HEK293 (cell line): ENCODE measurements at regions not wholly inside any gene's neighbourhood (a gene's known extent, or its start where the extent isn't known, plus 50 kb on each side); places are given as distances from the start of the nearest gene placed in this dataset.

ENCODE experiments used
- CTCF ChIA-PET: fragments of 350-600 bp; formaldehyde crosslinking; extraction: SDS; loops from one replicate; lab custom pipeline; 2021; ENCODE audit warnings: antibody characterized with exemption; lab: Yijun Ruan, JAX
- POLR2A ChIA-PET: fragments of 300-600 bp; formaldehyde crosslinking; extraction: SDS; loops from one replicate; lab custom pipeline; 2020; ENCODE audit warnings: antibody characterized with exemption, inconsistent platforms; lab: Yijun Ruan, JAX
- H3K27ac ChIP-seq: fragments of 200-500 bp; sonication (Bioruptor generic); 2 replicates; pipeline ENCODE4 v1.5.1; 2014; ENCODE audit warnings: low read depth, low read length, control low read depth, inconsistent platforms; ENCODE audit errors: extremely low read depth
- H3K36me3 ChIP-seq, 2 experiments: fragments of 200-500 bp in 1 of 2; sonication (Bioruptor generic) in 1 of 2; 1 replicate in 1 of 2; 2 replicates in 1 of 2; pipeline ENCODE4 v1.5.1; 2014 to 2017; ENCODE audit warnings: inconsistent platforms in 2 of 2, low read length in 2 of 2; ENCODE audit not compliant: control insufficient read depth in 2 of 2, insufficient read depth in 1 of 2
- H3K4me1 ChIP-seq: fragments of 200-500 bp; sonication (Bioruptor generic); 2 replicates; pipeline ENCODE4 v1.5.1; 2014; ENCODE audit warnings: mild to moderate bottlenecking, low read length, inconsistent platforms; ENCODE audit not compliant: control insufficient read depth, insufficient read depth
- H3K4me3 ChIP-seq: 2 replicates; pipeline ENCODE4 v1.5.1; 2011; ENCODE audit warnings: low read depth, mild to moderate bottlenecking, control low read depth, low read length, moderate library complexity
- H3K9me3 ChIP-seq: fragments of 200-500 bp; sonication (Bioruptor generic); 2 replicates; pipeline ENCODE4 v1.5.1; 2014; ENCODE audit warnings: low read depth, low read length, inconsistent platforms; ENCODE audit not compliant: control insufficient read depth, insufficient read depth
- BCL11B ChIP-seq: fragments of 450-650 bp; formaldehyde crosslinking; IDR thresholded peaks from 2 replicates; pipeline ENCODE4 v1.5.1; 2016; ENCODE audit warnings: low read depth, missing biosample characterization, missing genetic modification characterization
- EGR2 ChIP-seq: fragments of 450-650 bp; formaldehyde crosslinking; IDR thresholded peaks from 2 replicates; pipeline ENCODE4 v1.5.1; 2016; ENCODE audit warnings: low read depth, missing biosample characterization, missing genetic modification characterization
- GLI4 ChIP-seq: fragments of 450-650 bp; formaldehyde crosslinking; IDR thresholded peaks from 2 replicates; pipeline ENCODE4 v1.5.1; 2016; ENCODE audit warnings: missing biosample characterization, missing genetic modification characterization
- HIC1 ChIP-seq: fragments of 450-650 bp; formaldehyde crosslinking; IDR thresholded peaks from 2 replicates; pipeline ENCODE4 v1.5.1; 2016; ENCODE audit warnings: missing biosample characterization, missing genetic modification characterization
- INSM2 ChIP-seq: fragments of 450-650 bp; formaldehyde crosslinking; IDR thresholded peaks from 2 replicates; pipeline ENCODE4 v1.5.1; 2016; ENCODE audit warnings: missing biosample characterization, missing genetic modification characterization
- MZF1 ChIP-seq: fragments of 450-650 bp; formaldehyde crosslinking; IDR thresholded peaks from 2 replicates; pipeline ENCODE4 v1.5.1; 2017; ENCODE audit warnings: missing biosample characterization, missing genetic modification characterization, borderline replicate concordance
- PRDM1 ChIP-seq: fragments of 450-650 bp; formaldehyde crosslinking; IDR thresholded peaks from 2 replicates; pipeline ENCODE4; 2016; ENCODE audit warnings: missing biosample characterization, missing genetic modification characterization
- YY2 ChIP-seq: fragments of 450-650 bp; formaldehyde crosslinking; IDR thresholded peaks from 2 replicates; pipeline ENCODE4 v1.5.1; 2016; ENCODE audit warnings: missing biosample characterization, missing genetic modification characterization
- ZBTB8A ChIP-seq: fragments of 450-650 bp; formaldehyde crosslinking; IDR thresholded peaks from 2 replicates; pipeline ENCODE4 v1.5.1; 2016; ENCODE audit warnings: missing biosample characterization, missing genetic modification characterization
- ZNF10 ChIP-seq: fragments of 450-650 bp; formaldehyde crosslinking; IDR thresholded peaks from 2 replicates; pipeline ENCODE4 v1.5.1; 2017; ENCODE audit warnings: missing biosample characterization, missing genetic modification characterization
- ZNF121 ChIP-seq: fragments of 450-650 bp; formaldehyde crosslinking; IDR thresholded peaks from 2 replicates; pipeline ENCODE4 v1.5.1; 2016; ENCODE audit warnings: missing biosample characterization, missing genetic modification characterization
- ZNF174 ChIP-seq: fragments of 450-650 bp; formaldehyde crosslinking; IDR thresholded peaks from 2 replicates; pipeline ENCODE4 v1.5.0; 2017; ENCODE audit warnings: missing biosample characterization, mild to moderate bottlenecking, missing genetic modification characterization
- ZNF221 ChIP-seq: fragments of 450-650 bp; formaldehyde crosslinking; IDR thresholded peaks from 2 replicates; pipeline ENCODE4 v1.5.1; 2017; ENCODE audit warnings: missing biosample characterization, missing genetic modification characterization, borderline replicate concordance
- ZNF248 ChIP-seq: fragments of 450-650 bp; formaldehyde crosslinking; IDR thresholded peaks from 2 replicates; pipeline ENCODE4 v1.5.1; 2017; ENCODE audit warnings: missing biosample characterization, missing genetic modification characterization
- ZNF302 ChIP-seq: fragments of 450-650 bp; formaldehyde crosslinking; IDR thresholded peaks from 2 replicates; pipeline ENCODE4 v1.5.1; 2016; ENCODE audit warnings: missing biosample characterization, missing genetic modification characterization, low read depth
- ZNF311 ChIP-seq: fragments of 450-650 bp; formaldehyde crosslinking; IDR thresholded peaks from 2 replicates; pipeline ENCODE4 v1.5.1; 2017; ENCODE audit warnings: missing biosample characterization, missing genetic modification characterization, borderline replicate concordance
- ZNF341 ChIP-seq: fragments of 450-650 bp; formaldehyde crosslinking; IDR thresholded peaks from 2 replicates; pipeline ENCODE4; 2016; ENCODE audit warnings: low read depth, missing biosample characterization, missing genetic modification characterization
- ZNF362 ChIP-seq: fragments of 450-650 bp; formaldehyde crosslinking; IDR thresholded peaks from 2 replicates; pipeline ENCODE4 v1.5.1; 2016; ENCODE audit warnings: missing biosample characterization, missing genetic modification characterization
- ZNF433 ChIP-seq: fragments of 450-650 bp; formaldehyde crosslinking; IDR thresholded peaks from 2 replicates; pipeline ENCODE4 v1.5.1; 2016; ENCODE audit warnings: missing biosample characterization, missing genetic modification characterization, low read depth
- ZNF521 ChIP-seq: fragments of 450-650 bp; formaldehyde crosslinking; IDR thresholded peaks from 2 replicates; pipeline ENCODE4 v1.5.1; 2017; ENCODE audit warnings: missing biosample characterization, mild to moderate bottlenecking, missing genetic modification characterization
- ZNF530 ChIP-seq: fragments of 450-650 bp; formaldehyde crosslinking; IDR thresholded peaks from 2 replicates; pipeline ENCODE4 v1.5.1; 2016; ENCODE audit warnings: low read depth, missing biosample characterization, missing genetic modification characterization
- ZNF548 ChIP-seq: fragments of 450-650 bp; formaldehyde crosslinking; IDR thresholded peaks from 2 replicates; pipeline ENCODE4 v1.5.1; 2016; ENCODE audit warnings: missing biosample characterization, missing genetic modification characterization
- ZNF558 ChIP-seq: fragments of 450-650 bp; formaldehyde crosslinking; IDR thresholded peaks from 2 replicates; pipeline ENCODE4 v1.5.1; 2016; ENCODE audit warnings: missing biosample characterization, missing genetic modification characterization
- ZNF560 ChIP-seq: fragments of 450-650 bp; formaldehyde crosslinking; IDR thresholded peaks from 2 replicates; pipeline ENCODE4 v1.5.1; 2017; ENCODE audit warnings: missing biosample characterization, missing genetic modification characterization, borderline replicate concordance
- ZNF610 ChIP-seq: fragments of 450-650 bp; formaldehyde crosslinking; IDR thresholded peaks from 2 replicates; pipeline ENCODE4 v1.5.1; 2016; ENCODE audit warnings: missing biosample characterization, missing genetic modification characterization, borderline replicate concordance
- ZNF677 ChIP-seq: fragments of 450-650 bp; IDR thresholded peaks from 2 replicates; pipeline ENCODE4 v1.5.0; 2018; ENCODE audit warnings: missing biosample characterization, mild to moderate bottlenecking, missing genetic modification characterization, moderate library complexity
- ZNF76 ChIP-seq: fragments of 450-650 bp; formaldehyde crosslinking; IDR thresholded peaks from 2 replicates; pipeline ENCODE4; 2016; ENCODE audit warnings: low read depth, missing biosample characterization, missing genetic modification characterization, borderline replicate concordance
- ZSCAN18 ChIP-seq: fragments of 450-650 bp; formaldehyde crosslinking; IDR thresholded peaks from 2 replicates; pipeline ENCODE4 v1.5.1; 2016; ENCODE audit warnings: missing biosample characterization, missing genetic modification characterization
- ZSCAN30 ChIP-seq: fragments of 450-650 bp; IDR thresholded peaks from 2 replicates; pipeline ENCODE4 v1.5.1; 2018; ENCODE audit warnings: missing biosample characterization, mild to moderate bottlenecking, missing genetic modification characterization, moderate library complexity

GRCh38 chr10:56057860-56058259 lies 303.2 kb downstream of the ZWINT start:
- no peak for TF ChIP-seq ZNF558
- TF ChIP-seq ZNF521 (tag by site-specific recombination), result no peak
- no peak for TF ChIP-seq ZNF248
- no peak for TF ChIP-seq INSM2 (tag by site-specific recombination)
- no peak for TF ChIP-seq ZNF174 (tag by site-specific recombination)
- TF ChIP-seq BCL11B (tag by site-specific recombination), result no peak
- TF ChIP-seq ZNF548 (tag by site-specific recombination), result no peak
- TF ChIP-seq ZNF362 (tag by site-specific recombination), result no peak
- no peak for TF ChIP-seq EGR2
- TF ChIP-seq PRDM1 (tag by site-specific recombination), result no peak
- TF ChIP-seq ZNF530 (tag by site-specific recombination), result no peak
- no peak for TF ChIP-seq ZNF433
- CTCF ChIA-PET, result no interaction called here
- POLR2A ChIA-PET, result no interaction called here

GRCh38 chr10:56035489-56035888 lies 325.6 kb downstream of the ZWINT start:
- Histone ChIP-seq H3K27ac (no peak overlapping the region), H3K9me3 (no peaks in the 10 kb centered on the region), H3K4me1 (no peaks in the 10 kb centered on the region), H3K36me3 (no peaks in the 10 kb centered on the region), H3K4me3 (no peak overlapping the region)
- TF ChIP-seq ZNF560 (tag by site-specific recombination) (no peak), ZNF221 (no peak), ZSCAN30 (tag by site-specific recombination) (no peak), ZNF677 (tag by site-specific recombination) (no peak), ZNF121 (no peak), ZNF610 (no peak), ZBTB8A (no peak), ZSCAN18 (tag by site-specific recombination) (no peak), MZF1 (tag by site-specific recombination) (no peak), ZNF10 (no peak), ZNF362 (tag by site-specific recombination) (no peak), GLI4 (tag by site-specific recombination) (no peak), ZNF341 (tag by site-specific recombination) (no peak), ZNF311 (tag by site-specific recombination) (no peak), YY2 (tag by site-specific recombination) (no peak), HIC1 (tag by site-specific recombination) (no peak), ZNF302 (tag by site-specific recombination) (no peak), ZNF76 (tag by site-specific recombination) (no peak)
- ChIA-PET CTCF (interaction anchor here (0.7 kb wide), 1 partner anchor 64 kb away, joined by 3 read pairs; no protein-coding TSS in a partner anchor), POLR2A (no interaction called here)

More at GRCh38 chr10:56057860-56058259, 303.2 kb downstream of the ZWINT start:
- no peaks in the 10 kb centered on the region for H3K9me3 ChIP-seq
- no peaks in the 10 kb centered on the region for H3K36me3 ChIP-seq
- H3K4me3 ChIP-seq, result no peak overlapping the region
- H3K27ac ChIP-seq, result no peak overlapping the region
- H3K4me1 ChIP-seq, result no peaks in the 10 kb centered on the region
